ENCODE measurements at regions not wholly inside any gene's neighbourhood (a gene's known extent, or its start where the extent isn't known, plus 50 kb on each side); places are given as distances from the start of the nearest gene placed in this dataset.
A peak's percentile ranks its signal among the peaks of the same experiment; 100 is the strongest.
"Not testable (repeated sequence)": the region's sequence is repeated elsewhere in the genome, so short reads cannot be mapped to it uniquely, and the experiment has no call there.

DNA sequence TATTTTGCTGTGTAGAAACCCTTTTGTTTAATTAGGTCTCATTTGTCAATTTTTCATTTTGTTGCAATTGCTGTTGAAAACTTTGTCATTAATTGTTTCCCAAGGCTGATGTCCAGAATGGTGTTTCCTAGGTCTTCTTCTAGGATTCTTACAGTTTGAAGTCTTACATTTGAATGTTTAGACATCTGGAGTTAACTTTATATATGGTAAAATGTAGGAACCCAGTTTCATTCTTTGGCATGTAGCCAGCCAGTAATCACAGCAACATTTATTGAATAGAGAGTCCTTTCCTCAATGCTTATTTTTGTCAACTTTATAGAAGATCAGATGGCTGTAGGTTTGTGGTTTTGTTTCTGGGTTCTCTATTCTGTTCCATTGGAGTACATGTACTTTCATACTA lies 1290.8 kb upstream of the CDH9 start:
- no peak for DNase-seq

DNA sequence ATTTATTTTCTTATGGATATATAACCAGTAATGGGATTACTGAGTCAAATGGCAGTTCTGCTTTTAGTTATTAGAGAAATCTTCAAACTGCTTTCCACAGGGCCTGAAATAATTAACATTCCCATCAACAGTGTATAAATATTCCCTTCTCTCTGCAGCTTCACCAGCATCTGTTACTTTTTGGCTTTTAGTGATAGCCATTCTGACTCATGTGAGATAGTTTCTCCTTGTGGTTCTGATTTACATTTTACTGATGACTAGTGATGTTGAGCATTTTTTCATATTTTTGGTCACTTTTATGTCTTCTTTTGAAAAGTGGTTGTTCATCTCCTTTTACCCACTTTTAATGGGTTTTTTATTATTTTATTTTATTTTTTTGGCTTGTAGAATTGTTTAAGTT lies 1290.3 kb upstream of the CDH9 start:
- no peak for DNase-seq

DNA sequence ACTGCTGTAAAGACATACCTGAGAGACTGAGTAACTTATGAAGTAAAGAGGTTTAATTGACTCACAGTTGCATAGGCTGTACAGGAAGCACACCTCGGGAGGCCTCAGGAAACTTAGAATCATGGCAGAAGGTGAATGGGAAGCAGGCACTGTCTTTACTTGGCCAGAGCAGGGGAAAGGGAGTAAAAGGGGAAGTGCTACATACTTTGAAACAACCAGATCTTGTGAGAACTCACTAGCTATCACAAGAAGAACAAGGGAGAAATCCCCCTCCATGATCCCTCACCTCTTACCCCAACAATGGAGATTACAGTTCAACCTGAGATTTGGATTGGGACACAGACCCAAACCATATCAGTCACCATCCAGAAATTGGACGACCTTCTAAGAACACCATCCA lies 1285.8 kb upstream of the CDH9 start:
- no peak for DNase-seq

- no peak for DNase-seq
Observed at GRCh38 chr5:28313953-28314352, 1275.6 kb upstream of the CDH9 start.

DNA sequence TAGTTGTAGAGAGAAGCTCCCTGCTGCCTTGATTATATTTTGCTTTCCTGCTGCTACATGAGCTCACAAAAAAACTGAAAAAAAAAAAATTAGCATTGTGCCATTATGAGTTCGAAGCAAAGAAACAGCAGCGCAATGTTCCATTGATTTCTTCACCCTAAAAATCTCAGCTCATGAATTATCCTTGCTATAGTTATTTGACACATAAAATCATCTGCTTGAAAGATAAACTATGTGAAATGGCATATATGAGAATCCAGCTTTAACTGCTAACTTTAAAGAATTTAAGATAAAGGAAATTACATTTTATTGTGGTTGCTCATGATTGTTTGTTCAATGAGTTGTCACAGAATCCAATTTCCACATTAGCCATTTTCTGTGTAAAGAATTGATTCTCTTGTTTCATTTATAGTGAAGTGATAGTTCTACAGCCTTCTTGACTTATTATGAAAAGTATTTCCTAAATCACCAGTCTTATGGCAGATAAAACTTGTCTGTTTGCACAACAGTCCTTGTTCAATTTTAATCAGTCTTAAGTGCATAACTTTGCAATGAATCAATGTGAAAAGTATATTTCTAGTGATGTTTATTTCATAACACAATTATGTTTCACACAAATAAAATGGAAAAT lies 1275.0 kb upstream of the CDH9 start:
- DNase-seq, result no peak

DNA sequence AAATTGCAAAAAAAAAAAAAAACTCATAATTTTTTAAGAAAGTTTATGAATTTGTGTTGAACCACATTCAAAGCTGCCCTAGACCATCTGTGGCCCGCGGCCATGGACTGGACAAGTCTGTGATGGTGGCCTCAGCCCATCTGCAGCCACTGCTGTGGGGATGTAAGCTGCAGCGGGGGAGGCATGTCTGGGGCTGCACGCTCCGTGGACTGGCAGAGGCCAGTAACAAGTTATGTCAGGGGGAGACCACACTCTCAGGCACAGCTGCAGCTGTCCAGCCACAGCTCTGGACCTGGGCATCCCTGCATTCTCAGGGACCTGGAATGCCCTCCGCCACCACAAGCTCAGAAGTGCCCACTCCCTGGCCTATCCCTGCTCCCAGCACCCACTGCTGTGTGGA lies 1272.3 kb upstream of the CDH9 start:
- DNase-seq, result no peak

- DNase-seq, result no peak
Observed at GRCh38 chr5:28305891-28306290, 1267.5 kb upstream of the CDH9 start.

DNA sequence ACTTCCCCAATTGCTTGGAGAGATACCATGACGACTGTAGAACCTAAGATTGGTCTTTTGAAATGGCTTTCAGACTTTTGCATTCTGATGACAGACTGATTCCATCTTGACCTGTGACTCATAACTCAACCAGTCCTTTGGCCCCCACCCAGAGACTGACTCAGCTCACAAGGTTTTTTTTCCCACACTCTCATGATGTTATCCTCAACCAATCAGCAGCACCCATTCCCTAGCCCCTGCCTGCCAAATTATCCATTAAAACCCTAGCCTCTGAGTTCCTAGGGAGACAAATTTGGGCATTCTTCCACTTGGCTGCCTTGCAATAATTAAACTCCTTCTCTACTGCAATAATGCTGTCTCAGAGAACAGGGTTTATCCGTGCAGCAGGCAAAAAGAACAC lies 1263.3 kb upstream of the CDH9 start:
- no peak for DNase-seq

DNA sequence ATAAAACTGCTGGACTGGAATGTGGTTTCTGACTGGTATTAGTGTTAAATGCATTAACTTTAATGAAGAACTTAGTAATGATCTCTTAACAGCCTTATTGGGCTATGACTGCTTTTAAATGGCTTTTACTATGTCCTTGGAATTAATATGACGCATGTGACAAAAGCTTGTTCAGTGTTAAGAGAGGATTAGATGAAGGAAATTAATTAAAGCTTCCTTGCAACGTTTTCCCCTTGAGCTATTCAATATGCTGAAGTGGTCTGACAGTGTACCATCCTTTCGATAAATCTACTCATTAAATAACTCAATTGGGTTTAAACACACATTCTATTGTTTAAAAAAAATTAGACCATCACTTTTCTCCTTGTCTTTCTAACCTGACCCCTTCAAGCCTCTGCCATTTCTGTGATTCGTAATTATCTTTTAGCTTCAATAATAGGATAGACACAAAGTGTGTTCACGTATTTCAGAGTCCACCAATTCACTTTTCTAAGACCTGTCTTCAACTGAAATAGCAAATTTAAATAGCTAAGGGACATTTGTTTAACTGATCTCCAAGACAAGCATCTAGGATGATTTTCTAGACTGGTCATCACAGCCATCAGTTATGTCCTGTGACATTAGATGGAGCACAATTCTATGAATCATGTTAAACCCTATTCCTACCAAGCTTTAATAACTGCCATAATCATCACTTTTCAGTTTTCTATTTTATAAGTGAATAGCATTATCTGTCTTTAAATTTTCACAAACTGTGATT lies 1258.0 kb upstream of the CDH9 start:
- DNase-seq, result no peak

DNA sequence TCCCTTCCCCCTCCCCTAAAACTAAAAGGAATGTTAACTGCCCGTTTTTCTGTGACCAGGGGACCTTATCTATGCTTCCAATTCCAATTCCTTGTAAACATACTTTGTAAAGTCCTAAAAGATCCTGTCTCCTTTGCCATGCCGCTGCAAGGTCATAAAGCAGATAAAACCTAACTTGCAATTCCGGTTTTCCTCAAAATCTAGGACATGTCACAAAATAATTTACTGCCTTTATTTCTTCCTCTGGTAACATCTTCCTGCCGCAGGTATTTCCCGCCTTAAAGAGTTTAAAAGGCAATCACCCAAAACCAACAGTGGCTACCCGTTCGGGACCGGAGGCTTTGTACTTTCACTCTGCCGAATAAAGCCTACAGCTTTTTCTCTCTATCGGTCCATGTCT lies 1248.6 kb upstream of the CDH9 start:
- not testable (repeated sequence) for DNase-seq

DNA sequence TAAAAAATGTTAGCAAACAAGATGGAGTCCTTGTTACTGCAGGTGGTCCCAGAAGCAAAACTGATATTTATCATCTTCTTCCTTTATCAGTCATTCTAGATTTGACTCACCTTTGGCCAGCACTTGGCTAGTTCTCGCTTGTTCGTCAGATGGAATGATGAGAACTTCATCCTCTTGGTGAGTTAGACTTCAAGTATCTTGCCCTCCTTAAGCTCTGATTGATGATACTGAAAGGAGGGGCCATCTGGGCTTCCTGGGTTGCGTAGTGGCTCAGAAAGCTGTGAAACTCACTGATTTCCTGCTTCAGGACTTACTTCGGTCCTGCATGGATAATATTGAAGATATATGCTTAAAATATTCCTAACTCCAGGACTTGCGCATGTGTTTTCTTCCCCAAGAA lies 1248.2 kb upstream of the CDH9 start:
- no peak for DNase-seq

DNA sequence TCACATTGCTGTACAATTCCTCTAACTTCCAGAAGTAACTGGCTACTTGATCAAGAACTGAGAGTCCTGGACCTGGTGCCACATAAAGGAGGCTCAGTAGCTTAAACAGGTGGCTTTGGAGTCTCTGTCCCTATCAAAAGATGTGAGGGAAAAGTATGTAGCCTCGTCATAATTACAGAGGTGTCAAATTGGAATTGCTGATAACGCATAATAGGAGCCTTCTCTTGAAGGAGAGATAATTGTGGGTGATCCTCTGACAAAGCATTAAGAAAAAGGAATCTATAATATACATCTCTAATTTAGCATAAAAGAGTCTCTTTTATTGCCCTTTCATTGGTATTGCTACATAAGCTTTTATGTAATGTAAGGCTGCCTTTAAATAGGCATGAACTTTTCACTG lies 1246.4 kb upstream of the CDH9 start:
- no peak for DNase-seq

- no peak for DNase-seq
Observed at GRCh38 chr5:28281351-28281750, 1243.0 kb upstream of the CDH9 start.

- no peak for DNase-seq
Observed at GRCh38 chr5:28275931-28276330, 1237.5 kb upstream of the CDH9 start.

DNA sequence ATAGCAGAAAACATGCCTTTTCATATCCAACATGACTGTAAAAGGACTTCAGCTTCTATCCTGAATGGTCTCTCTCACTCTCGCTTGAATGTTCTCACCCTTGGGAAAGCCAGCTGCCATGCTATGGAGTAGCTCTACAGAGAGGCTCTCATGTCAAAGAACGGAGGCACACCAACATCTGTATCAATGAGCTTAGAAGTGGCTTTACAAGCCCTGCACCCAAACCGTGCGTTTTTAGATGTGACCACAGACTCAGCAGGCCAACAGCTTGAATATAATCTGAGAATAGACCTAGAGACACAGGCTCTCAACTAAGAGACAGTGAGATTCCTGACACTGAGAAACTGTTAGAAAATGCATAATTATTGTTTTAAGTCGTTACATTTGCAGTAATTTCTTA lies 1231.6 kb upstream of the CDH9 start:
- no peak for DNase-seq

GRCh38 chr5:28265877-28266276 lies 1227.5 kb upstream of the CDH9 start:
- no peak for DNase-seq

- no peak for DNase-seq
Observed at GRCh38 chr5:28254846-28255245, 1216.5 kb upstream of the CDH9 start.

- no peak for DNase-seq
Observed at GRCh38 chr5:28253431-28253830, 1215.0 kb upstream of the CDH9 start.

DNA sequence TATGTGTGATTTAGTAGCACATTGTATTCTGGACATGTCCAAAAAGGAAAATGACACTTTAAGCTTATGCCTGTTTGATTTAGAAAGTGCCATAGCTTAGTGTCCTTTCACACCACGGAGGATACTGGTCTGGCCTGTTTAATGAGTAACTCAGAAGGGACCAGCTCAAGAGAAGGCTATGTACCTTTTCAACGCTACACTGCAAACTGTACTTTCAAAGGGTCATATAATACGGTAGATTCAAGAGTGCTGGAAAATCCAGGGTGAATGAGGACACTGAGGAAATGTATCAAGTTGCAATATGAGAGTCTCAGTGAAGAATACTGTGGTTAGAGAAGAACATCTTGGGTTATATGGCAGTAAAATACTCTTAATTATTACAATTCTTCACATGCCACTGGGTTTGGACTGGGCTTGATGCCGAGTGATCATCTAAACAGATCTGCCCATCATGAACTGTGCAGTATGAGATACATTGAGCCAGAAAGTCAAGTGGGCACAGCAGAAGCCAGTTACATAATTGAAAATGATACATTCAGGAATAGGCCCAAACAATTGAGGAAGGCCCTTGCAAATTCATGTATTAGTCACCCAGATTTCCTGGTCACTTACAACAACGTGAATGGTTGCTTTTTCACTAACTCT lies 1211.5 kb upstream of the CDH9 start:
- no peak for DNase-seq

GRCh38 chr5:28234356-28234968 lies 1196.1 kb upstream of the CDH9 start:
- DNase-seq, result no peak

- no peak for DNase-seq
Observed at GRCh38 chr5:28226407-28226806, 1188.0 kb upstream of the CDH9 start.

DNA sequence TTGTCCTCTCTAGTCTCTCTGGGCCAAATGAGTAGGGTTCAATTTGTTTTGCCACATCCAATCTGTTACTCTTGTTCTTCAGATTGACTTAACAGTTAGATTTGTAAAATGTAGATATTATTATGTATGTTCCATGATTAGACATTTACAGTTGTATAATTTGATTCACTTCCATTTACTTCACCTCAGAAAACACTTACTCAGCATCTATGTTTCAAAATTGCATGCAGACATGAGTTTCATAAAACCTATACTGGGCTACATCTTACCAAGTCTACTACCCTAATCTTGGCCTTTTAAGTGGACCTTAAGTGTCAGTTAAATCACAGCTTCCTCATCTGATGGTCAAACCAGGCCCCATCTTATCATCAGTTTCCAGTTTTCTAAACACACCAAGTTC lies 1181.2 kb upstream of the CDH9 start:
- no peak for DNase-seq

DNA sequence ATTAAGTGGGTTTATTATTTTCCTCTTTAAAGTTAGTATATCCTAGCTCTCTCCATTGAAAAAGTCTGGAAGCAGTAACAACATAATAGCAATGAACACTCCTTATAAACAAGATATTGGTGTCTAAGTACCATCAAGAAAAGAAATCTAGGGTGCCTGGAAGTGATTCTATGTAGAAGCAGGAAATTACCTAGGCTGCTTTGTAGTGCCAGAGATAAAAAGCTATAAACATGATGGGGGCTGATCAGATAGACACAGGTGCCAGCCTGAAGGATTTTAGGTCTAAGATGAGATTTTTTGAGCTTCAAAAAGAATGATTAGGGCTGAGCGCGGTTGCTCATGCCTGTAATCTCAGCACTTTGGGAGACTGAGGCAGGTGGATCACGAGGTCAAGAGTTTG lies 1179.3 kb upstream of the CDH9 start:
- no peak for DNase-seq

DNA sequence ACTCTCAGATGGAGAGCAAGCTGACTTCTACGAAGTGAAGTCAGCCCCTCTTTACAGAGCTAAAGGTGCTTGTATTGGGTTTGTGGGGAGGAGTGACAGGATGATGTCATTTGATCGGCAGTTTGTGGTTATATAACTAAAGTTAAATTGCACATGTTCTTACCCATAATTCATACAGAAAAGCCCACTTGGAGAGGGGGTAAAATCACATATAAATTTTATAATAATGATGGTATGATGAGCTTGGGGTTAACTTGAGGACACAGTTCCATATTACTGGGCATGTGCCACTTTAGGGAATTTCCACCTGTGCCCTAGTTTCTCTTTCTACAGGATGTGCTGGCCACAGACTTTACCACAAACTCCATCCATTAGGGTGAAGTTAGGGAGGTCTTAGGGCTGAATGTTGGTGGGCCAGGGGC lies 1178.6 kb upstream of the CDH9 start:
- peak in 1 of 2 donors; percentile 19 for DNase-seq
